ENCODE measurements at regions not wholly inside any gene's neighbourhood (a gene's known extent, or its start where the extent isn't known, plus 50 kb on each side); places are given as distances from the start of the nearest gene placed in this dataset.

GRCh38 chr2:128598862-128599441 is 280.3 kb upstream of the HS6ST1 start:
- TF ChIP-seq CTCF (IDR thresholded peaks at IDR 0.05; ENCODE audit: control insufficient read depth, insufficient read depth, low read depth, low read length, missing control alignments) = no peak
- no peak overlapping the region for H3K4me3 ChIP-seq (ENCODE audit: control insufficient read depth, low read depth, low read length)
- DNase-seq (ENCODE audit: low read depth) = no peak

- TF ChIP-seq CTCF (IDR thresholded peaks at IDR 0.05; ENCODE audit: control insufficient read depth, insufficient read depth, low read depth, low read length, missing control alignments) = no peak
- no peak for DNase-seq (ENCODE audit: low read depth)
- H3K4me3 ChIP-seq (ENCODE audit: control insufficient read depth, low read depth, low read length) = no peak overlapping the region
These were observed 281.0 kb upstream of the HS6ST1 start for GRCh38 chr2:128599700-128600099.

GRCh38 chr2:128600581-128601297 is 282.1 kb upstream of the HS6ST1 start:
- no peak overlapping the region for H3K4me3 ChIP-seq (ENCODE audit: control insufficient read depth, low read depth, low read length)
- no peak for TF ChIP-seq CTCF (IDR thresholded peaks at IDR 0.05; ENCODE audit: control insufficient read depth, insufficient read depth, low read depth, low read length, missing control alignments)
- DNase-seq (ENCODE audit: low read depth) = no peak

- no peak for DNase-seq (ENCODE audit: low read depth)
- no peak for TF ChIP-seq CTCF (IDR thresholded peaks at IDR 0.05; ENCODE audit: control insufficient read depth, insufficient read depth, low read depth, low read length, missing control alignments)
- H3K4me3 ChIP-seq (ENCODE audit: control insufficient read depth, low read depth, low read length) = no peak overlapping the region
These were observed 282.8 kb upstream of the HS6ST1 start for GRCh38 chr2:128601298-128602037.

GRCh38 chr2:128602038-128602698 is 283.5 kb upstream of the HS6ST1 start:
- H3K4me3 ChIP-seq (ENCODE audit: control insufficient read depth, low read depth, low read length) = no peak overlapping the region
- no peak for TF ChIP-seq CTCF (IDR thresholded peaks at IDR 0.05; ENCODE audit: control insufficient read depth, insufficient read depth, low read depth, low read length, missing control alignments)
- no peak for DNase-seq (ENCODE audit: low read depth)

GRCh38 chr2:128602699-128603101 is 284.0 kb upstream of the HS6ST1 start:
- no peak for TF ChIP-seq CTCF (IDR thresholded peaks at IDR 0.05; ENCODE audit: control insufficient read depth, insufficient read depth, low read depth, low read length, missing control alignments)
- no peak for DNase-seq (ENCODE audit: low read depth)

More at GRCh38 chr2:128602699-128603101, 284.0 kb upstream of the HS6ST1 start:
- H3K4me3 ChIP-seq (ENCODE audit: control insufficient read depth, low read depth, low read length) = no peak overlapping the region
